ENCODE measurements at regions not wholly inside any gene's neighbourhood (a gene's known extent, or its start where the extent isn't known, plus 50 kb on each side); places are given as distances from the start of the nearest gene placed in this dataset.
A peak's percentile ranks its signal among the peaks of the same experiment; 100 is the strongest.

GRCh38 chr17:54530398-54530797, 370.3 kb upstream of the TOM1L1 start:
- intact Hi-C loops (cut with DNase I) = no loop called here
- H3K9me3 ChIP-seq = peaks cover 0 to 2% (median 0%) of the 10 kb centered on the region in 11 donors
- no peaks in the 10 kb centered on the region for H3K27me3 ChIP-seq
- H3K27ac ChIP-seq = no peak overlapping the region
- H3K4me3 ChIP-seq = no peak overlapping the region
- no peak for DNase-seq
- no peaks in the 10 kb centered on the region for H3K36me3 ChIP-seq
- no peaks in the 10 kb centered on the region for H3K4me1 ChIP-seq
- no peak for TF ChIP-seq CTCF (IDR thresholded peaks at IDR 0.05)
- 64 to 66% methylated on average over 3 of the region's 3 CpGs for WGBS, 2 donors
- no peak for ATAC-seq

DNA sequence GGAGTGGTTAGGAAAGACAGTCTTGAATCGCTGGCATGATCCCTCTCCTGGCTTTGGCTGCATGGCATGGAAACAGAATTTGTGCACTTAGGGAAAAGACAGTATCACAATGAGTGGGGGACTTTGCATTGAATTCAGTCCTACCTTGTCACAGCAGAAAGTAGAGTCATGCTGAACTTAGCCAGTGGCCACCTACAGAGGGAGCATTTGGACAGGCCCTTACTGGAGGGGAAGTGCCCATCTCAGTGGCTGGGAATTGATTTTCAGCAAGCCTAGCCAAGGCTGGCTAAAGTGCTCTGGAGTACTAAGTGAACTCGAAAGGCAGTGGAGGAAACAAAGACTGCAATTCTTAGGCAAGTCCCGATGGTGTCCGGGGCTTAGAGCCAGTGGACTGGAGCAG, 364.3 kb upstream of the TOM1L1 start:
- Histone ChIP-seq H3K4me1 (no peaks in the 10 kb centered on the region), H3K36me3 (no peaks in the 10 kb centered on the region), H3K27me3 (no peaks in the 10 kb centered on the region), H3K4me3 (no peak overlapping the region), H3K27ac (no peak overlapping the region), H3K9me3 (peaks cover 0 to 4% (median 0%) of the 10 kb centered on the region in 11 donors)
- no peak for DNase-seq
- intact Hi-C loops (cut with DNase I) = no loop called here
- no peak for ATAC-seq
- WGBS, 2 donors = 80 to 89% methylated on average over 4 of the region's 4 CpGs
- TF ChIP-seq CTCF (IDR thresholded peaks at IDR 0.05) = no peak

DNA sequence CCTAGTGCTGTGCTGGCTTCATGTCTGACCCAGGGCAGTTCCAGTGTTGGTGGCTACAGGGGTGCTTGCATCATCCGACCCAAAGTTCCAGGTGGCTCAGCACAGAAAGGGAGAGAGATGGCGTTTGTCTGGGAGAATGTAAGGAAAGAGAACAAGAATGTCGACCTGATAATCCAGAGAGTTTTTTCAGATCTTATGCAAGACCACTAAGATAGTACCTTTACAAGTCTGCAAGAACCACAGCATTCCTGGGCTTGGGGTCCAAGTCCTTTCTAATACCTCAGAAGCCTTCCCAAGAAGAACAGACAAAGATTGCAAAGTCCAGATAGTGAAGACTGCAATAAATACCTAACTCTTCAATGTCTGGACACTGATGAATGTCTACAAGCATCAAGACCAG, 363.0 kb upstream of the TOM1L1 start:
- no peaks in the 10 kb centered on the region for H3K4me1 ChIP-seq
- 75 to 89% methylated on average over 3 of the region's 3 CpGs for WGBS, 2 donors
- intact Hi-C loops (cut with DNase I) = no loop called here
- DNase-seq = no peak
- no peak for ATAC-seq
- no peak overlapping the region for H3K27ac ChIP-seq
- no peak overlapping the region for H3K4me3 ChIP-seq
- peaks cover 0 to 10% (median 0%) of the 10 kb centered on the region in 11 donors for H3K9me3 ChIP-seq
- H3K36me3 ChIP-seq = no peaks in the 10 kb centered on the region
- H3K27me3 ChIP-seq = no peaks in the 10 kb centered on the region
- no peak for TF ChIP-seq CTCF (IDR thresholded peaks at IDR 0.05)

GRCh38 chr17:54544249-54544648, 356.4 kb upstream of the TOM1L1 start:
- intact Hi-C loops (cut with DNase I) = no loop called here
- H3K4me1 ChIP-seq = no peaks in the 10 kb centered on the region
- DNase-seq (peak in 1 of 2 donors; percentile 8), ATAC-seq (no peak)
- no peak overlapping the region for H3K27ac ChIP-seq
- WGBS, 2 donors = 33 to 43% methylated on average over 4 of the region's 4 CpGs
- peaks cover 0 to 17% (median 0%) of the 10 kb centered on the region in 11 donors for H3K9me3 ChIP-seq
- H3K4me3 ChIP-seq = no peak overlapping the region
- H3K36me3 ChIP-seq = no peaks in the 10 kb centered on the region
- TF ChIP-seq CTCF (IDR thresholded peaks at IDR 0.05) = no peak
- H3K27me3 ChIP-seq = no peaks in the 10 kb centered on the region

All from heart right ventricle (tissue), 16 donors.